Parathyroid adenoma (tissue), 2 donors: ENCODE measurements at regions not wholly inside any gene's neighbourhood (a gene's known extent, or its start where the extent isn't known, plus 50 kb on each side); places are given as distances from the start of the nearest gene placed in this dataset.

Source experiments
- H2AFZ ChIP-seq: fragments of 300-600 bp; sonication (generic); one replicate; pipeline ENCODE4 v1.7.0; 2017; ENCODE audit warnings: antibody characterized with exemption, mild to moderate bottlenecking
- H3K27ac ChIP-seq: fragments of 300-600 bp; sonication (generic); one replicate; pipeline ENCODE4 v1.7.0; 2017
- H3K27me3 ChIP-seq: fragments of 300-600 bp; sonication (generic); one replicate; pipeline ENCODE4 v1.7.0; 2017; ENCODE audit warnings: low read length; ENCODE audit not compliant: control insufficient read depth, insufficient read depth
- H3K36me3 ChIP-seq: fragments of 300-600 bp; sonication (generic); one replicate; pipeline ENCODE4 v1.7.0; 2017; ENCODE audit warnings: low read length; ENCODE audit not compliant: control insufficient read depth, insufficient read depth
- H3K4me1 ChIP-seq: fragments of 300-600 bp; sonication (generic); one replicate; pipeline ENCODE4 v1.7.0; 2017; ENCODE audit warnings: control low read depth
- H3K4me2 ChIP-seq: fragments of 300-600 bp; sonication (generic); one replicate; pipeline ENCODE4 v1.7.0; 2017; ENCODE audit warnings: low read length
- H3K4me3 ChIP-seq: fragments of 300-600 bp; sonication (generic); one replicate; pipeline ENCODE4 v1.7.0; 2017; ENCODE audit warnings: low read depth, low read length
- H3K79me2 ChIP-seq: fragments of 300-600 bp; sonication (generic); one replicate; pipeline ENCODE4 v1.7.0; 2017; ENCODE audit warnings: control low read depth
- H3K9ac ChIP-seq: fragments of 300-600 bp; sonication (generic); one replicate; pipeline ENCODE4 v1.7.0; 2017; ENCODE audit warnings: mild to moderate bottlenecking
- H3K9me3 ChIP-seq: fragments of 300-600 bp; sonication (generic); one replicate; pipeline ENCODE4 v1.7.0; 2017; ENCODE audit warnings: low read length; ENCODE audit not compliant: control insufficient read depth
- TF ChIP-seq, protein P1 (sequence below): fragments of 300-600 bp; sonication (generic); IDR thresholded peaks from one replicate; pipeline ENCODE4 v1.7.0; 2017; ENCODE audit warnings: antibody characterized with exemption, mild to moderate bottlenecking
- donor health status: primary hyperparathyroidism.

DNA sequence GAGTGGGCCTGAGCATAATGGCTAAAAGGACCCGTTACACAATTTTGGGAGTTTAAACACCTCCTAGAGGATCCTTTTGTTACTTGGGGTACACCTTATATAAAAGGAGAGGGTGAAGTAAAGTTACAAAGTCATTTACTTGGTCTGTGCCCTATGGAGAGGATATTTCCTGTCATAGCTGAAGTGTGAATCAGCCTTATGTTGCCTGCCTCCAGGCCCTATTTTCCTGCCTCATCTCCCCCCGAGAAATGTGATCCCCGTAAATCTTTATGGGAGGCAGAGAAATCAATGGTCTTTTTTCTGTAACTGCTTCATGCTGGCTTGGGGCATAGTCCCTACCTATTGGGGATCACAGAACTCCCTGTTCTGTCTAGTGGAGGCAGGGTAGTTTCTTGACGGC is 906.6 kb downstream of the DSC3 start:
- Histone ChIP-seq H3K79me2 (no peaks in the 10 kb centered on the region), H3K4me3 (no peak overlapping the region), H3K4me2 (no peak overlapping the region), H3K9ac (no peak overlapping the region), H3K9me3 (no peaks in the 10 kb centered on the region), H3K27me3 (no peaks in the 10 kb centered on the region), H3K36me3 (no peaks in the 10 kb centered on the region), H3K4me1 (no peaks in the 10 kb centered on the region), H3K27ac (no peak overlapping the region), H2AFZ (no peak overlapping the region)
- TF ChIP-seq, protein P1, sequence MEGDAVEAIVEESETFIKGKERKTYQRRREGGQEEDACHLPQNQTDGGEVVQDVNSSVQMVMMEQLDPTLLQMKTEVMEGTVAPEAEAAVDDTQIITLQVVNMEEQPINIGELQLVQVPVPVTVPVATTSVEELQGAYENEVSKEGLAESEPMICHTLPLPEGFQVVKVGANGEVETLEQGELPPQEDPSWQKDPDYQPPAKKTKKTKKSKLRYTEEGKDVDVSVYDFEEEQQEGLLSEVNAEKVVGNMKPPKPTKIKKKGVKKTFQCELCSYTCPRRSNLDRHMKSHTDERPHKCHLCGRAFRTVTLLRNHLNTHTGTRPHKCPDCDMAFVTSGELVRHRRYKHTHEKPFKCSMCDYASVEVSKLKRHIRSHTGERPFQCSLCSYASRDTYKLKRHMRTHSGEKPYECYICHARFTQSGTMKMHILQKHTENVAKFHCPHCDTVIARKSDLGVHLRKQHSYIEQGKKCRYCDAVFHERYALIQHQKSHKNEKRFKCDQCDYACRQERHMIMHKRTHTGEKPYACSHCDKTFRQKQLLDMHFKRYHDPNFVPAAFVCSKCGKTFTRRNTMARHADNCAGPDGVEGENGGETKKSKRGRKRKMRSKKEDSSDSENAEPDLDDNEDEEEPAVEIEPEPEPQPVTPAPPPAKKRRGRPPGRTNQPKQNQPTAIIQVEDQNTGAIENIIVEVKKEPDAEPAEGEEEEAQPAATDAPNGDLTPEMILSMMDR: no peak

DNA sequence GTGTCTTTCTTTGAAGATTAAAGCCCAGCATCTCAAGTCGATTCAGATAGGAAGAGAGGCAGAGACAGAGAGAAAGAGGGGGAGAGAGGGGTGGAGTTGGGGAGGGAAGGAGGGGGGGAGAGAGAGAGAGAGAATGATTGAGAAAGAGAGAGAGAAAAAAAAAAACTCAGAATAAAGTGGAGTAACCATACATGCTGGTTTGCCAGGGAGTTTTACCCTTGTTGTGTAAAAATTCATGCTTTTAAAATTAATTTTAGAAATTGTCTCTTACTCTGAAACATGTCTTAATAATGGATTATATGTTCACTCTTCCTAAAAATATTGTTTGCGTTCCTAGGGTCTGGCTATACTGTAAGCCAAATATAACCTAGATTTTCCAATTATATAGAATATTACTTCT is 908.5 kb downstream of the DSC3 start:
- TF ChIP-seq, protein P1: no peak
- H3K4me2 ChIP-seq: no peak overlapping the region
- no peaks in the 10 kb centered on the region for H3K9me3 ChIP-seq
- H2AFZ ChIP-seq: no peak overlapping the region
- H3K36me3 ChIP-seq: no peaks in the 10 kb centered on the region
- no peak overlapping the region for H3K9ac ChIP-seq
- no peak overlapping the region for H3K4me3 ChIP-seq
- H3K27ac ChIP-seq: no peak overlapping the region
- H3K27me3 ChIP-seq: no peaks in the 10 kb centered on the region
- no peaks in the 10 kb centered on the region for H3K4me1 ChIP-seq
- no peaks in the 10 kb centered on the region for H3K79me2 ChIP-seq

DNA sequence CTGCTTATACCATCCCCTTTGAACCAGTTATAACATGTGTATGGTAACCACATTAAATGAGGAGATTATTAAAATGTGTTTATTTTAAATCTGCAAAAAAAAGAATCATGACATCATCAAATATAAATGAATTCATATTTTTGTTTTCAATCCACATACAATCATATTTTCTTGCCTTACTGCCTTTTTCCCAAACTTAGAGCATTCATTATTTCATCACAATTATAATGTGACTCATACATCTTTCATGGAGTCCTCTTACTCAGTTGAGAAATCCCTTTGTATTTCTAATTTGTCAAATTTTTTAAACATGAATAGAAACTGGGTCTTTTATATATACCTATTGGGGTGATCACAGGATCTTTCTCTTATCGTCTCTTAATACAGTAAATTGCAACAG is 909.6 kb downstream of the DSC3 start:
- Histone ChIP-seq H3K27ac (no peak overlapping the region), H3K4me2 (no peak overlapping the region), H3K9me3 (no peaks in the 10 kb centered on the region), H3K79me2 (no peaks in the 10 kb centered on the region), H3K4me1 (no peaks in the 10 kb centered on the region), H3K4me3 (no peak overlapping the region), H3K9ac (no peak overlapping the region), H3K27me3 (no peaks in the 10 kb centered on the region), H2AFZ (no peak overlapping the region), H3K36me3 (no peaks in the 10 kb centered on the region)
- TF ChIP-seq, protein P1: no peak

DNA sequence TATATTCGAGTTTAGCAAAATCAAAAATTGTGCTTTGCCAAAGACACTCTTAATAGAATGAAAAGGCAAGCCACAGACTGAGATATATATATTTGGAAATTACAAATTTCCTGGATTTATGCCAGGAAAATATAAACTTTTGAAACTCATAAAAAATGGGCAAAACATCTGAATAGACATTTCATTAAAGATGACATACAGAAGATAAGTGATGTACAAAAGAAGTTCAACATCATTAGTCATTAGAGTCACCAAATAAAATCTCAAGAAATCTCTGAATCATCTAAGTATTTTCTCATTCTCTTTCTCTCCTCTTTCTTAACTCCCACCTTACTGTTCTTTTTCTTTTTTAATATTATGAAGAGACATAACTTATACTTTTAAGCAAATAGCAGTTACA is 921.1 kb downstream of the DSC3 start:
- TF ChIP-seq, protein P1: no peak
- H3K79me2 ChIP-seq: no peaks in the 10 kb centered on the region
- H3K4me1 ChIP-seq: no peaks in the 10 kb centered on the region
- H3K9me3 ChIP-seq: no peaks in the 10 kb centered on the region
- no peaks in the 10 kb centered on the region for H3K27me3 ChIP-seq
- no peak overlapping the region for H3K27ac ChIP-seq
- H2AFZ ChIP-seq: no peak overlapping the region
- no peaks in the 10 kb centered on the region for H3K36me3 ChIP-seq
- no peak overlapping the region for H3K4me2 ChIP-seq
- no peak overlapping the region for H3K4me3 ChIP-seq
- H3K9ac ChIP-seq: no peak overlapping the region

DNA sequence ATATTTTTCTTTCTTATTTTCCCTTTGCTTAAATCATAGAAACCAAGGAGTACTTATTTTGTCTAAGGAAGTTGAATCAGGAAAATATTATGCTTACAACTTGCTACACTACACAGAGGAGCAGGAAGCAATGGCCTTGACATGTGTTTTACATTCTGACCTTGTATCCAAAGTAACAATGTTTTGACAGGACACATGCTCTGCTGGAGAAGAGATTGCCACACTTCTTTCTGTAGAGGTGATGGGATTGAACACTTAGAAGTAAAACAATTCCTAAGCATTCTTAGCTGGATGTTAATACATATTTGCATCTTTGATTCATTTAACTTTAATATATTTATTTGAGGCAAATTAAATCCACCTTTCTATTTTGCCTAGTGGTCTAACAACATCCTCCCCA is 929.1 kb downstream of the DSC3 start:
- no peak overlapping the region for H3K9ac ChIP-seq
- H2AFZ ChIP-seq: no peak overlapping the region
- no peaks in the 10 kb centered on the region for H3K36me3 ChIP-seq
- H3K27me3 ChIP-seq: no peaks in the 10 kb centered on the region
- H3K4me1 ChIP-seq: no peaks in the 10 kb centered on the region
- H3K9me3 ChIP-seq: no peaks in the 10 kb centered on the region
- H3K4me3 ChIP-seq: no peak overlapping the region
- TF ChIP-seq, protein P1: no peak
- H3K27ac ChIP-seq: no peak overlapping the region
- H3K4me2 ChIP-seq: no peak overlapping the region
- no peaks in the 10 kb centered on the region for H3K79me2 ChIP-seq
